ENCODE measurements at regions not wholly inside any gene's neighbourhood (a gene's known extent, or its start where the extent isn't known, plus 50 kb on each side); places are given as distances from the start of the nearest gene placed in this dataset.

DNA sequence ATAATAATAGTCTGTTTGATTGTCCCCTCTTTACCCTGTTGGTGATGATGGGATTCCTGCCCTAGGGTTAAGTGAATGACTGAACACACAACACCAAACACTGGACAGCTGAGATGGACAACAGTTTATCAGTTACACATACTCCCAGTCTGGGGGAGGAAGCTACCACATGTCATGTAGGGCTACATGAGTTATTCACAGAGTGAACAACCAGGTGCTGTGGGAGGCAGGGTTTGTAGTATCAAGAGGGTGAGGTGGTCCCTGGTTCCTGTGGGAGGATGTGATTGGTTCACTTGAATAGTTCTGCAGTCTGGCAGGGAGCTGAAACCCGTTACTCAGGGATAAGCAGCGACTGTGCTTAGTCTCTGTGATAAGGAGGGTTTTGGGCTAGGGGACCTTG lies 88.8 kb upstream of the AP1S2 start:
- H3K27me3 ChIP-seq (ENCODE audit: control insufficient read depth, insufficient read depth, low read length) = no peaks in the 10 kb centered on the region
- WGBS (ENCODE audit: insufficient coverage) = 85% methylated on average over 2 of the region's 2 CpGs
- Mint-ChIP-seq H3K27me3 (ENCODE audit: low read depth in 2 of 2) (peaks cover 3 to 21% of the 10 kb centered on the region in 2 donors), H3K9me3 (peaks cover 0 to 3% of the 10 kb centered on the region in 2 donors), H3K27ac (no peak overlapping the region), H3K4me1 (no peaks in the 10 kb centered on the region), H3K36me3 (no peaks in the 10 kb centered on the region), H3K4me3 (no peak overlapping the region)
- no peaks in the 10 kb centered on the region for H3K4me1 ChIP-seq (ENCODE audit: control insufficient read depth, insufficient read depth, low read length)
- ATAC-seq (no peak), DNase-seq (no peak)
- H3K36me3 ChIP-seq (ENCODE audit: control insufficient read depth, insufficient read depth, low read length) = no peaks in the 10 kb centered on the region
- no peak overlapping the region for H3K27ac ChIP-seq (ENCODE audit: low read length)
- no peak overlapping the region for H3K4me3 ChIP-seq (ENCODE audit: low read length)
- intact Hi-C loops (cut with micrococcal nuclease) = no loop called here
- TF ChIP-seq, protein P1, sequence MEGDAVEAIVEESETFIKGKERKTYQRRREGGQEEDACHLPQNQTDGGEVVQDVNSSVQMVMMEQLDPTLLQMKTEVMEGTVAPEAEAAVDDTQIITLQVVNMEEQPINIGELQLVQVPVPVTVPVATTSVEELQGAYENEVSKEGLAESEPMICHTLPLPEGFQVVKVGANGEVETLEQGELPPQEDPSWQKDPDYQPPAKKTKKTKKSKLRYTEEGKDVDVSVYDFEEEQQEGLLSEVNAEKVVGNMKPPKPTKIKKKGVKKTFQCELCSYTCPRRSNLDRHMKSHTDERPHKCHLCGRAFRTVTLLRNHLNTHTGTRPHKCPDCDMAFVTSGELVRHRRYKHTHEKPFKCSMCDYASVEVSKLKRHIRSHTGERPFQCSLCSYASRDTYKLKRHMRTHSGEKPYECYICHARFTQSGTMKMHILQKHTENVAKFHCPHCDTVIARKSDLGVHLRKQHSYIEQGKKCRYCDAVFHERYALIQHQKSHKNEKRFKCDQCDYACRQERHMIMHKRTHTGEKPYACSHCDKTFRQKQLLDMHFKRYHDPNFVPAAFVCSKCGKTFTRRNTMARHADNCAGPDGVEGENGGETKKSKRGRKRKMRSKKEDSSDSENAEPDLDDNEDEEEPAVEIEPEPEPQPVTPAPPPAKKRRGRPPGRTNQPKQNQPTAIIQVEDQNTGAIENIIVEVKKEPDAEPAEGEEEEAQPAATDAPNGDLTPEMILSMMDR (IDR thresholded peaks at IDR 0.05) = no peak
- no peaks in the 10 kb centered on the region for H3K9me3 ChIP-seq (ENCODE audit: control insufficient read depth, insufficient read depth, low read length)

DNA sequence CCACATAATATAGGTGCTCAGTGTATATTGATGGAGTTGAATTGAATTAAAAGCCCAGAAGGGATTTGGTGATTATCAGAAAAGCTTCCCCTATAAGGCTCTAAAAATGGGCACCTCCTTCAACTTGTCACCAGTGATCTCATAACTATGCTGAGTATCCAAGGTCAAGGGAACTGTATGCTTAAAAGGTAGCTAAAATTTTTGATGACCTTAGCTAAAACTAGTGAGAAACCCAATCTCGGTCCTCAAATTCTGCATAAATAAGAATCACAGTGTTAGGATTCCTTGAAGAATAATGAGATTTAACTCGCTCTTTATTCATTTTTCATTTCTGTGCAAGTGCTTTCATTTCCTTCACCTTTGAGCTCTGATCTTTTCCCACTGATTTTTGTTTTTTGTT lies 87.7 kb upstream of the AP1S2 start:
- Histone ChIP-seq H3K4me1 (ENCODE audit: control insufficient read depth, insufficient read depth, low read length) (no peaks in the 10 kb centered on the region), H3K9me3 (ENCODE audit: control insufficient read depth, insufficient read depth, low read length) (no peaks in the 10 kb centered on the region), H3K36me3 (ENCODE audit: control insufficient read depth, insufficient read depth, low read length) (no peaks in the 10 kb centered on the region), H3K27me3 (ENCODE audit: control insufficient read depth, insufficient read depth, low read length) (no peaks in the 10 kb centered on the region), H3K27ac (ENCODE audit: low read length) (no peak overlapping the region), H3K4me3 (ENCODE audit: low read length) (no peak overlapping the region)
- Mint-ChIP-seq H3K27me3 (ENCODE audit: low read depth in 2 of 2) (peaks cover 0 to 21% of the 10 kb centered on the region in 2 donors), H3K36me3 (no peaks in the 10 kb centered on the region), H3K4me1 (no peaks in the 10 kb centered on the region), H3K9me3 (peaks cover 0 to 3% of the 10 kb centered on the region in 2 donors), H3K27ac (no peak overlapping the region), H3K4me3 (no peak overlapping the region)
- 50% methylated on average over 2 of the region's 2 CpGs for WGBS (ENCODE audit: insufficient coverage)
- DNase-seq (no peak), ATAC-seq (no peak)
- TF ChIP-seq, protein P1 (IDR thresholded peaks at IDR 0.05) = no peak
- intact Hi-C loops (cut with micrococcal nuclease) = no loop called here

DNA sequence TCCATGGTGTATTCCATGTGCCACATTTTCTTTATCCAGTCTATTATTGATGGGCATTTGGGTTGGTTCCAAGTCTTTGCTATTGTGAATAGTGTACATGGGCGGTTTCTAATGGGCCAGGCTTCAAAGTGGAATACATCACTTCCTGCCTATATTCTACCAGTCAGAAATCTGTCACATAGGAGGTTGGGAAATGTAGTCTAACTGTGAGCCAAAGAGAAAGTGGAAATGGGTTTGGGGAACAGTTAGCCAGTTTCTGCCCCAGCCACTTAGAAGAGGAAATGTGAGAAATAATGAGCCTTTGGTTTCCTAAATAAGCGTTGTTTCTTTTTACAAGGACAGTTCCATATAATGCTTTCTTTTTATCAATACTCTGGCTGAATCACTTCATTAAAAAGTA lies 85.1 kb upstream of the AP1S2 start:
- Mint-ChIP-seq H3K27me3 (ENCODE audit: low read depth in 2 of 2) (peaks cover 3 to 24% of the 10 kb centered on the region in 2 donors), H3K4me1 (no peaks in the 10 kb centered on the region), H3K9me3 (peaks cover 0 to 3% of the 10 kb centered on the region in 2 donors), H3K27ac (no peak overlapping the region), H3K4me3 (no peak overlapping the region), H3K36me3 (no peaks in the 10 kb centered on the region)
- Histone ChIP-seq H3K9me3 (ENCODE audit: control insufficient read depth, insufficient read depth, low read length) (no peaks in the 10 kb centered on the region), H3K36me3 (ENCODE audit: control insufficient read depth, insufficient read depth, low read length) (no peaks in the 10 kb centered on the region), H3K4me3 (ENCODE audit: low read length) (no peak overlapping the region), H3K27me3 (ENCODE audit: control insufficient read depth, insufficient read depth, low read length) (no peaks in the 10 kb centered on the region), H3K4me1 (ENCODE audit: control insufficient read depth, insufficient read depth, low read length) (no peaks in the 10 kb centered on the region), H3K27ac (ENCODE audit: low read length) (no peak overlapping the region)
- DNase-seq = no peak
- ATAC-seq = no peak
- intact Hi-C loops (cut with micrococcal nuclease) = no loop called here
- no CpG with 5 or more reads among the region's 2 CpGs for WGBS (ENCODE audit: insufficient coverage)
- TF ChIP-seq, protein P1 (IDR thresholded peaks at IDR 0.05) = no peak

DNA sequence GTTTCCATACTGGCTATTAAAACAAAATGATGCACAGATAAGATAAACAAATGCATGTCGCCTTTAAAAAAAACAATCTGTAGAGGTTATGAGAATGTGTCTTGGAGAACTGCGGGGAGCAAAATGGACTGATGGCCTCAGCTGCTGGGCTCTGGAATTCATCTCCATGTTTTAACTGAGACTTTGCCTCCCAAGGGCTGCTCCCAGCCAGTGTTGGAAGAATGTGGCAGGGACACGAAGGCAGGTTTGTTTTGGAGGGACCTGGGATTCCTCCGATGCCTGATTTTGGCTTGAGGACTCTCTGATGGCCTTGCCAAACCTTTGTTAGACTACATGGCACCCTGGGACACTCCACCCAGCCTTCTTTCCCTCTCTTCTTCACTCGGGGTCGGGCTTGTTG lies 83.5 kb upstream of the AP1S2 start:
- no peak for ATAC-seq
- Histone ChIP-seq H3K27ac (ENCODE audit: low read length) (no peak overlapping the region), H3K9me3 (ENCODE audit: control insufficient read depth, insufficient read depth, low read length) (no peaks in the 10 kb centered on the region), H3K4me3 (ENCODE audit: low read length) (no peak overlapping the region), H3K4me1 (ENCODE audit: control insufficient read depth, insufficient read depth, low read length) (no peaks in the 10 kb centered on the region), H3K27me3 (ENCODE audit: control insufficient read depth, insufficient read depth, low read length) (no peaks in the 10 kb centered on the region), H3K36me3 (ENCODE audit: control insufficient read depth, insufficient read depth, low read length) (no peaks in the 10 kb centered on the region)
- H3K36me3 Mint-ChIP-seq = no peaks in the 10 kb centered on the region
- no peak overlapping the region for H3K4me3 Mint-ChIP-seq
- peaks cover 3 to 29% of the 10 kb centered on the region in 2 donors for H3K27me3 Mint-ChIP-seq (ENCODE audit: low read depth in 2 of 2)
- TF ChIP-seq, protein P1 (IDR thresholded peaks at IDR 0.05) = no peak
- H3K4me1 Mint-ChIP-seq = no peaks in the 10 kb centered on the region
- intact Hi-C loops (cut with micrococcal nuclease) = no loop called here
- WGBS (ENCODE audit: insufficient coverage) = 87% methylated on average over 4 of the region's 6 CpGs
- no peak for DNase-seq
- H3K9me3 Mint-ChIP-seq = peaks cover 0 to 3% of the 10 kb centered on the region in 2 donors
- no peak overlapping the region for H3K27ac Mint-ChIP-seq

Measured in natural killer cell (primary cell).